ENCODE measurements at regions not wholly inside any gene's neighbourhood (a gene's known extent, or its start where the extent isn't known, plus 50 kb on each side); places are given as distances from the start of the nearest gene placed in this dataset.
"Not testable (repeated sequence)": the region's sequence is repeated elsewhere in the genome, so short reads cannot be mapped to it uniquely, and the experiment has no call there.

DNA sequence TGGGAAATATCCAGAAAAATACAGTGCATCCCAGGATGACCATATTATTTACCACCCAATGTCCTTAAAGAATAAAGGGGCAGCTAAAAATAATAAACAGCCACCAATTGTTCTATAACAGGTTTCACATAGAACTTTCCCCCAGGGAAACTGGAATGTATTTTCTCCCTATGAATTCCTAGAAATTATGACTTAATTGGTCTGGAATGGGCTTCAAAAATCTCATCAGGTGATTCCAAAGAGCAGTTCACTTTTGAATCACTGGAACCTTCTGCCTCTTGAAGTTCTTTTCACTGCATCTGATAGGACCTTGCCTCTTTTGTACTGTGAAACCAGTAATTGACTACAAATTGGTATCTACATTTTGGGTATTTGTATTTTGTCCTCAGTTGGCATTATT lies 119.3 kb downstream of the ZNF330 start:
- no peak for DNase-seq (ENCODE audit: low read depth, low spot score)

DNA sequence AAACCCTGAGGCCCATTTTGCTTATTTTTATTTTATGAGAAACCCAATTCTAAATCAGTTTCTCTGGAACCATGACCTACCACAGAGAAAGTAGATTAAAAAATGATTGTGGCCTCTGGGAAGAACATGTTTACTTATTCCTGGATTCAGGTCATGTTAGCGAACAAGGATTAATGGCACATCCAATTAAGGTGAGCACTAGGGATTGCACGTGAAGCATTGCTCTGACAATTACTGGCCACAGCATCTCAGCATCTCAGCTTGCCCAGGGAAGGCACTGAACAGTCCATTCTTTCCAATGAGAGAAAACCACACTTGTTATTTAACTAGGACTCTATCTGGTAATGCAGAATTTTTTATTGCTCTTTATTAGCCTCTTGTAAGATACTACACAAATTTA lies 119.8 kb downstream of the ZNF330 start:
- no peak for DNase-seq (ENCODE audit: low read depth, low spot score)
- H3K27ac ChIP-seq: no peak overlapping the region

More for the DNA sequence above, 119.3 kb downstream of the ZNF330 start:
- no peak overlapping the region for H3K27ac ChIP-seq

DNA sequence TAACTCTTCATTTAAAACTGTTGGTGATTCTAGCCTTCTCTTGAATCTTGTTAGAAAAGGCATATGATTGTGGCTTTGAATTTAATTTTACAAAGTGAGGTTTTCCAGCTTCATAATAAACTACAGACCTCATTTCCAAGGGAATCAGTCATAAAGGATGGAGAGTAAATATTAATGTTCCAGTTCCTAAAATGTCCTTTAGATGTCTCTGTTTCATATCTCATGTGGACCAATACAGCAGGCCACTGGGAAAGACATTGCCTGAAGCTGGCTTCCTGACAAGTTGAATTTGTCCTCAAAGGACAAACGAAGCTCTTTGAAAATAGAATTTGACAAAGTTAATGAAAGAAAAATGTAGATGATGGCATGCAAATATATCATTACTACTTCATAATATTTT lies 125.4 kb downstream of the ZNF330 start:
- no peak for DNase-seq (ENCODE audit: low read depth, low spot score)
- H3K27ac ChIP-seq: no peak overlapping the region

DNA sequence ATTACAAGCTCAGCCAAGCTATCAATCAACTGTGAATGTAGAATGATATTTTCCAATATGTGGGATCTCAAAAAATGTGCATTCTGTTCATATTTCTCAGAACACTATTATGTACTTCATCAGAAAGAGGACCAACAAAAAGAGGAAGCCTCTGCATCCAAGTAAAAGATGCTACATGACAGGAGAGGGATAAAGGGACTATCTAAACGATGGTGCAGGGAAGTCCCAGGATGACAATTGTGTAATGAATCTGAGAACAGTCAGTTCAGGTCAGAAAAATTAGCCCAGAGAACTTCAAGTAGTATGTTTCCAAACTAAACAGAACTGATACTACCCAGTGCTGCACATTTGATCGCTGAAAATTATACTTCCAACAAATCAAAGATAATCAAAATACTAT lies 127.0 kb downstream of the ZNF330 start:
- DNase-seq (ENCODE audit: low read depth, low spot score): no peak
- H3K27ac ChIP-seq: no peak overlapping the region

DNA sequence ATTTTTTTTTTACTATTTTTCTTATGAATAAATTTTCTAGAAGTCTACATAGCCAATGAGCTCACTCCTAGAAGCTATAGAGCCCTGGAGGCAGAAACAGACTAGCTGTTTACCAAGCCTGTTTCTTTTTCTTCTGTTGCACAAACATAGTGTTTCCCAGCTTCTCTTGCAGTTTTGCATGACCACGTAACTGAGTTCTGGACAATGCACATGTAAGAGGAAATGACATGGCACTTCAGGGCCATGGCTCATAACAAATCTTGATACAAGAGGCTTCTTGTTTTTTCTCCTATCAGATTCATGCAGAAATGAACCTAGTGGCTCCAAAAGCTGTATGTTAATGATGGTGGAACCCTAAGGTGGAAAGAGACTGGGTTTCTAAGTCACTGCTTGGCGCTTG lies 127.4 kb downstream of the ZNF330 start:
- no peak for DNase-seq (ENCODE audit: low read depth, low spot score)

DNA sequence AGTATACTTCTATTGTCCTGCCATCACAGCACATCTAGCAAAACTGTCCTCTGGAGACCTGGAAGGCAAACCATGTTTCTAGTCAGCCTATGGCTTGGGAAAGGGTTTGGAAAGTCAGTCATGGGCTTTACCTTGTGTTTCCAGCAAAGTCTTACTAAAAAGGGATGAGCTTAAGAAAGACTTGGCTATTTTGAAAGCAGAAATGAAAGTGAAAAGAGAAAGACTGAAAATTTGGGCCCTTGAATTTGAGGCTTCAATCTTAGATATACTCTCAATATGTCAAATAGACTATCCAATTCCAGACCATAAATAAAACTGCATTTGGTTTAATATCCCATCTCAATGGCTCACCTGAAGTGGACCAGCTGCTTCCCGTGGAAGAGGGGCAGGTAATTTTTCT lies 127.9 kb downstream of the ZNF330 start:
- peak overlapping the region; percentile 4 for H3K27ac ChIP-seq
- DNase-seq (ENCODE audit: low read depth, low spot score): no peak

More for the DNA sequence above, 127.4 kb downstream of the ZNF330 start:
- peak overlapping the region; percentile 4 for H3K27ac ChIP-seq

DNA sequence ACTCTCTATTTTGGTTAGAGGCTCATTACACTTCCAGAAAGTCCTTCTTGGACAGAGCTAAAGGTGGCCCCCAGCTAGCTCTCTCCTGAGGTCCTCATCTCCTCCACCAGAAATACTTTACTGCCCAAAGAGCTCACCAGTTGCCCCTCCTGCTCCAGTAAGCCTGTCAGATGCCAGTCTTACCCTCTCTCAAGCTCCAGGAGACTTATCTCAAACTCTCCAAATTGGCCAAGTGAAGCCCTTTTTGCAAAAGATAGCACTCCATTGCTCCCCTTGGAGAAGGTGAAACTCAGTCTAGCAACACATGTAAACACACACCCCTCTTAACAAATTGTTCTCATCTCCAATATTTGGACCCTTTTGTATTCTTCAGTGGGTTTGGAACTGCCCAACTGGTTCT lies 128.5 kb downstream of the ZNF330 start:
- DNase-seq (ENCODE audit: low read depth, low spot score): no peak
- no peak overlapping the region for H3K27ac ChIP-seq

DNA sequence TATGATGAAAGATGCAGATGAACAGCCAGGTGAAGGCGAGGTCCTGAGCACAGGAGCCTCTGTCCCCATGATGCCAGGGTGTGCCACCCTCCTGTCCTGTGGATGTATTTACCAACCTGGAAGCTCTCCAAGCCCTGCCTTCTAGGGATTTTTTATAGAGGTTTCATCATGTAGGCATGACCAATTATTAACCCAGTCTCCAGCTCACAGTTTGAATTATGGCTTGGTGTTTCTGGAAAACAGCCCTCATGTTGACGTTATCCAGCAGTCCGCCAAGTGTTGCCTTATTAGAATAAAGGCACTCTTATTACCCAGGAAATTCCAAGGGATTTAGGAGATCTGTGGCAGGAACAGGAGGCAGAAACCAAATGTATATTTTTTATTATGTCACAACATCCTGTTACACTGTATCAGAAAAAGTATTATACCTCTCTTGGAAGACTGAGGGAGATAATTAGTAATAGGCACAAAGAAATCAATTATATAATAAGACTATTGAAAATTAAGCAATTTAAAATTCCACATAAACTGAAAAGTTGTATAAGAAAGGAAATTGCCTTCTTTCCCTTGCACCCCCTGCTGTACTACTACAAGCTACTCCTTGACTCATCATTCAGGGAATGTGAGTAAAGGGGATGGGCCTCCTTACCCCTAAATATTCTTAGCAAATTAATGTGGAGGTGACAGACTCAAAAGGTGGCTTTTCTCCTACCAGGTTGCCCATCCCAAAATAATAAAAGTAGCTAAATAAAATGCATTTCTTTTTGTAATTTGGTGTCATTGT lies 129.6 kb downstream of the ZNF330 start:
- DNase-seq (ENCODE audit: low read depth, low spot score): peak; percentile 71
- peak overlapping the region; percentile 72 for H3K27ac ChIP-seq

DNA sequence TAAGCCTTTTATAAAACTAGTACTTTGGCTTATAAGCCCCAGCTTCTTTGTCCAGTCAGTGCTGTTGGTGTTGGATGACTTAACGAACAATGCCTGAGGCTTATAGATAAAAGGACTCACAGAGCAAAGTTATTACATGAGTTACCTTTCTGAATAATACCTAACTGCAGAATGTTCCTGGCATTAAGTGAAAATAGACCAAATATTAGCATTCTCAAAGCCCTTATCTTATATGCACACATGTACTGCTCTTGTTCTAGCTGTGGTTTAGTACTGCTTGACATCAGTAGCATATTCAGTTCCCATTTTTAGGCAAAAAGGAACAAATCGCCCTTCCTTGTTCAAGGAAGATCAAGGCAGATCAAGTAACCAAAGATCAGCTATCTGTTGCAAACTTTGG lies 131.6 kb downstream of the ZNF330 start:
- no peak for DNase-seq (ENCODE audit: low read depth, low spot score)
- peak overlapping the region; percentile 38 for H3K27ac ChIP-seq

DNA sequence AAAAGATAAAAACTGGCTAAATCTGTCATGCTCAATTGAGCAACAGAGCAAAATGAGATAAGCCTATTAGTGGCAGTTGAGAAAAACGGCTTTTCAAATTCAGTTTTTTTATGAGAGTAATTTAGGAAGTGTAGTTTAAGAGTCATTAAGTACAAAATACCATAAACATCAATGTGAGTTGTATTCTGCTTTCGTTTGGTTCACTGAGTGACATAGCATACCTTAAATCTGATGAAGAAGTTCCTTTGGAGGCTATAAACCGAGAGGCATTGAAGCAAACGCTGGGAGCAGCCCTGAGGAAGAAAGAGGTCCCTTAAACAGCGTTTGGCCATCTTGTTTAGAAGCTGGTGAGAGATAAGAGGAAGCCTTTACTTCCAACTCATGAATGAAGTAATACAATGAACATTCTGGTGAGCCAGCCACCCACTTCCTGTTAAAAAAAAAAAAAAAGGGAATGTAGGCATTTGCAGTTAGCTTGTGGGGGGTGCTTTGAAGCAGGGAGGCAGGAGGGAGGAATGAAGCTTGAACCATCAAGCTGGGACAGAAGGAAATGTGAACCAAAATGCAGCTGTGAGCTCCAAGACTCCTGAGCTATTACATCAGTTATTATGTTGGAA lies 132.3 kb downstream of the ZNF330 start:
- no peak for DNase-seq (ENCODE audit: low read depth, low spot score)
- peak overlapping the region; percentile 38 for H3K27ac ChIP-seq

DNA sequence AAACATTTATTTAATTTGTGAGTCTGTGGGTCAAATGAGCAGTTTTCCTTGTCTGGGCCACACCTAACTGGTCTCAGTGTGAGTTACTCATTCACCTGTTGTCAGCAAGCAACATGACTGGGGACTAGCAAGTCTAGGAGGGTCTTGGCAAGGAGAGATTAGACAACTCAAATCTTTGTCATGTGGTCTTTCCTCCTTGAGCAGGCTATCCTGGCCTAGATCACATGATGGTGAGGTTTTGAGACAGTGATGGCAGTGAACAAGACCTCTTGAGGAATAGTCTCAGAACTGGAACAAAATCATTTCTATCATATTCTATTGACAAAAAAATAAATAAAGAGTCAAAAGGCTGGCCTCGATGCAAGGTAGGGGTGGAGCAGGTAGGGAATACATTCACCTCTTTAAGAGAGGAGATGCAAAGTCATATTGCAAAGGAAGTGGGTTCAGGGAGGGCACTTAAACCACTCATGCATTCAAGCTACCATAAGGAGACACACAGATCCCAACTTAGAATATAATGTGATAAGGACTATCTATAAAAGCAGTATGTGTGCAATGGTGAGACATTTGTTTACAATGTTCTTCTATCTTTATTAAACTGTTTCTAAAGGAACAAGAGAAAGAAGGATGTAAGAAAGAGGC lies 135.7 kb downstream of the ZNF330 start:
- H3K27ac ChIP-seq: no peak overlapping the region
- no peak for DNase-seq (ENCODE audit: low read depth, low spot score)

DNA sequence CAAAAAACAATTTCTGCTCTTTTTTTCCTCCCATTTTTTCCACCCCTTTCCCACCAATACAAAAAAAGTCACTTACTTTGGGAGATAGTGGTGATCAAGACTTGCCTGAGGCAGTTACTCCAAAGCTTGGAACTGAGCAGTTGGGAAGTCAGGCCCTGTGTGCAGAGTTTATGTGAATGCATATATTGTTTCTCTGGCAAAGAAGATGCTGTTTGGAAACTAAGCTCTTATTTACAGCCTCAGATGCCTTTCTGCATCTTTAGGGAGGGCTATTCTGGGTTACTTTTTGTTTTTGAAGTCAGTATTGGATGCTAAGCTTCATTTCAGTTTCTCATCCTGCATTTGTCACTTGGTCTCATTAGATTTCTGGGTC lies 136.3 kb downstream of the ZNF330 start:
- H3K27ac ChIP-seq: no peak overlapping the region
- DNase-seq (ENCODE audit: low read depth, low spot score): no peak

DNA sequence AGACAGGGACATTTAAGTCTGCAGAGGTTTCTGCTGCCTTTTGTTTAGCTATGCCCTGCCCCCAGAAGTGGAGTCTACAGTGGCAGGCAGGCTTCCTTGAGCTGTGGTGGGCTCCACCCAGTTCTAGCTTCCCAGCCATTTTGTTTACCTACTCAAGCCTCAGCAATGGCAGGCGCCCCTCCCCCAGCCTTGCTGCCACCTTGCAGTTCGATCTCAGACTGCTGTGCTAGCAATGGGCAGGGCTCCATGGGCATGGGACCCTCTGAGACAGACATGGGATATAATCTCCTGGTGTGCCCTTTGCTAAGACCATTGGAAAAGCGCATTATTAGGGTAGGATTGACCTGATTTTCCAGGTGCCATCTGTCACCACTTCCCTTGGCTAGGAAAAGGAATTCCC lies 147.5 kb downstream of the ZNF330 start:
- not testable (repeated sequence) for DNase-seq (ENCODE audit: low read depth, low spot score); H3K27ac ChIP-seq

DNA sequence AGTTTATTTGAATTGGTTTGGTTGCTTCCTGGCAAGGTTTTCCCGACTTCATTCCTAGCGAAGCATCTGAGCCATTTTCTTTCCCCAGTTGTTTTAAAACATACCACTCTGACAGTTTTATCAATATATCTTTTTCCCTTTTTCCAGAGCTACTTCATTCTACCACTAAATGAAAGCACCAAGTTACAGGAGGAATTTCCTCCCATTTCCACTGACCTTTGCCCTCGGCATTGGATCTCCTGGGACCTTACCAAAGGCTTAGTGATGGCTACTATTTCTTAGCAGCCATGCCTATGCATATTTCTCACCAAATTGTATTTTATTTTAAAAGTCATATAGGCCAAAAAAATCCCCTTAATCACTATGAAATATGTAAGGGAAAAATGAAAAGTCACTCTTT lies 150.5 kb downstream of the ZNF330 start:
- DNase-seq (ENCODE audit: low read depth, low spot score): no peak
- H3K27ac ChIP-seq: no peak overlapping the region

DNA sequence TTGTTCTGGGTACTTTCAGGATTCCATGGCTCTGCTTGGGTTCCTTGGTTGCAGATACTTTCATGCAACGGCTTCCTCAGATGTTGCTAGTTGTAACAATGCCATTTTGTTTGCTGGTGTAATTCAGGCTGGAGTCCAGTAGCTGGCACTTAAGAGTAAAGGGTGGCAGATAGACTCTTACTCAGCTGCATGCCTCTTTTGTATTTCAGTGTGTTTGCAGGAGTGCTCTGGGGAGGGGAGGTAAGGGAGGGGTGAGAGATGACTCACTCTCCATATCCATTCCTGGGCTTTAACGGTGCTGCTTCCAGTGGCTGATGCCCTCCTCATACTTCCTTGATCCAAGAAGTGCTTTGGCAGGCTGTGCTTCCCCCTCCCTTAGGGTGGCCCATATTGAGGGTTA lies 155.2 kb downstream of the ZNF330 start:
- no peak overlapping the region for H3K27ac ChIP-seq
- DNase-seq (ENCODE audit: low read depth, low spot score): peak; percentile 78

DNA sequence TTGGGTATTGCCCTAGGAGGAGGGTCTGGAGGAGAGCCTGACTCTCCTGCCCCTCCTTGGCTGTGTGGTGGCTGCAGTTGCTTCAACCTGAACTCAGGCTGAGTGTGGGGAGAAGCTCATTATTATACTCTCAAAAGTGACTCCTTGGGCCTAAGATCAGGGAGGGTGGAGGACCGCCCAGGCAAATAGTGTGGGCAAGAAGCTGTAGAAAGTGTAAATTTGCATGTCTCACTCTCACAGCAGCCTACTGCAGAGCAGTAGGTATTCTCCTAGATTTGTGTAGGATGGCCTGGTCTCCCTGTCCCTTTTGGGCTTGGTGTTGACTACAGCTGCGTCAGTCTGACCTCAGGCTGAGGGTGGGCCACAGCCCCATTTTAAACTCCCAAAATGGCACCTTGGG lies 156.1 kb downstream of the ZNF330 start:
- DNase-seq (ENCODE audit: low read depth, low spot score): no peak
- no peak overlapping the region for H3K27ac ChIP-seq

DNA sequence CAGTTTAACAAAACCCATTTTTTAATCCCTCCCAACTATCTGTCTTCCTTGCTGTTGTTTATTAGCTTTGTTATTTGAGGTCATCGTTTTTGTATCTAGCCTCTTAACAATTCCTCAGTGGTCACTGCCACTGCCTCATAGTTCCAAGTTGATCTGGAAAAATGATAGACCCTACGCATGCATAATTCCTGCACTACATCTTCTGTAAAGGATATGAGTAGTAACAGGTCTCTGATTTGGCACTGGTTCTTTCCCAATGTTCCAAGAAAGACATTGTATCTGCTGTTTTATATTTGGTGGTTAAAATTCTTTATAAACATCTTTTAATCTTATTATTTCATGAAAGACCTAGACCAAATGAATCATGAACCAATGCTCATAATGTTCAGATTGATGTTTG lies 166.6 kb downstream of the ZNF330 start:
- DNase-seq (ENCODE audit: low read depth, low spot score): no peak
- H3K27ac ChIP-seq: no peak overlapping the region

DNA sequence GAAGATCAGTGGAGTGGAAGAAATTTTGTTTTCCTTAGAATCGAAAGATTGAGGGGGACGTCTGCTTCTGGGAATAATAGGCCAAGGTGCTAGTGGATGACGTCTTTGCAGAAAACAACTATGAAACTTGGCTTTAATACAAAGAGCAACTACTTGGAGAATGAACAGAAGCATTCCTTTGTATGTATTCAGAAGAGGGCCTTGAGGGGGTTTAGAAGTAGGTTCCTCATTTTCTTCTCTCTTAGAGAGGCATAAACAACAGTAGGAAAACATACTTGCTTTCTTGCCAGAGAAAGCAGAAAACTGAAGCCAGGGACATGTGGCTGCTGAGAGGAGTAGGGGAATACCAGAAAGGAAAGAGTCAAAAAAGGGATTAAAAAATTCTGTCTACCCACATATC lies 167.8 kb downstream of the ZNF330 start:
- no peak for DNase-seq (ENCODE audit: low read depth, low spot score)
- peak overlapping the region; percentile 17 for H3K27ac ChIP-seq

DNA sequence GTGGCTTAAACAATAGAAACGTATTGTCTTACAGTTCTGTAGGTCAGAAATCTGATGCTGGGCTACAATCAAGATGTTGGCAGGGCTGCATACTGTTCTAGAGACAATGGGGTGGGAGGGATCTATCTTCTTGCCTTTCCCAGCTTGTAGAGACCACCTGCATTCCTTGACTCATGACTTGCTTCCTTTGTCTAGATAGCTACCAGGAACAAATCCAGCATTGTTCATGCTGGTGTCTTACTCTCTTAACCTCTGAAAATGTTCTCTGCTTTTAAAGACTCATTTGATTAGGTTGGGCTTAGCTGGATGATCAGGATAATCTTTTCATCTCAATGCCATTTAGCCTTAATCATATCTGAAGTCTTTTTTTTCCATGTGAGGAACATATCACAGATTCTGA lies 169.0 kb downstream of the ZNF330 start:
- H3K27ac ChIP-seq: no peak overlapping the region

DNA sequence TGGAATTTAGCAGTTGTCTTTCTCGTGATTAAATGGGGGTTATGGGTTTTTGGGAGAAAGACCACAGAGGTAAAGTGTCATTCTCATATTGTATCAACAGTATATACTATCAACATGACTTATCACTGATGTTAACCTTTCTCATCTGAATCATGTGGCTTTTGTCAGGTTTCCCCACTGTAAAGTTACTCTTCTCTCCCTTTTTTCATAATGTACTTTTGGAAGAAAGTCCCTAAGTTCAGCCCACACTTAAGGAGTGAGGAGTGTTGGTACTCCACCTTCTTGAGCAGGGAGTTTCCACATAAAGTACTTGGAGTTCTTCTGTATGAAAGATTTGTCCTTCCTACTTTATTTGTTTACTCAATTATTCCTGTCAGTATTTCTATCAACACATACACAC lies 169.9 kb downstream of the ZNF330 start:
- DNase-seq (ENCODE audit: low read depth, low spot score): no peak

More for the DNA sequence above, 169.0 kb downstream of the ZNF330 start:
- no peak for DNase-seq (ENCODE audit: low read depth, low spot score)

DNA sequence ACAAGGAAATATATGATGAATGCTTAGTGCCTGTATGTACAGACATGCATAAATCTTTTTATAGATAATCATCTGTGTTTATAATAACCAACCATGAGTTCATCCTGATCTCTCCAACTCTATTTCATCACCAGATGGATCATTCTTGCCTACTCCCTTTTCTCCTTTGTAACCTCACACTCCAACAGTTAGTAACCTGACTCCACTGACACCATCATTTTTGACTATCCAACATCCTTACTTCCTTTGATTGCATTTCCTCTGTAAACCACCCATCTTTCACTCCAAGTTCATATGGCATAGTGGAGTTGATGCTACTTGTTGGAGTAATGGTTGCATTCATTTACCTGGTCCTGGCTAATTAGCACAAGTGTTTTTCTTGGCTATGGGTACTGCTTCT lies 170.6 kb downstream of the ZNF330 start:
- H3K27ac ChIP-seq: peak overlapping the region; percentile 33
- no peak for DNase-seq (ENCODE audit: low read depth, low spot score)

More for the DNA sequence above, 169.9 kb downstream of the ZNF330 start:
- H3K27ac ChIP-seq: no peak overlapping the region

Data from epithelial cell of prostate (primary cell).